CD14-positive monocyte (primary cell): ENCODE measurements at regions not wholly inside any gene's neighbourhood (a gene's known extent, or its start where the extent isn't known, plus 50 kb on each side); places are given as distances from the start of the nearest gene placed in this dataset.

Source experiments
- DNase-seq, 3 donors: peaks; one replicate each; pipeline ENCODE4 v3.0.0-alpha.2; 2011 to 2022
- H2AFZ ChIP-seq: 2 replicates; pipeline ENCODE4 v1.6.0; 2012; ENCODE audit warnings: mild to moderate bottlenecking, low read depth, low read length, inconsistent platforms; ENCODE audit not compliant: insufficient read depth, poor library complexity, severe bottlenecking
- H3K27ac ChIP-seq, 2 donors: 1 replicate in 1 of 2; 2 replicates in 1 of 2; pipeline ENCODE4 v1.5.1; 2012 to 2013; ENCODE audit warnings: low read length in 2 of 2, control low read depth in 1 of 2, inconsistent platforms in 1 of 2, low read depth in 1 of 2, mild to moderate bottlenecking in 1 of 2
- H3K27me3 ChIP-seq, 2 donors: one replicate each; pipeline versions ENCODE4 v1.6.0 to v1.6.1; 2011 to 2013; ENCODE audit warnings: low read length in 2 of 2; ENCODE audit not compliant: control insufficient read depth in 2 of 2, insufficient read depth in 2 of 2
- H3K36me3 ChIP-seq, 2 donors: replicated peaks in 1 of 2; 1 replicate in 1 of 2; 2 replicates in 1 of 2; pipeline versions ENCODE4 v1.5.1 to v1.6.1; 2012 to 2013; ENCODE audit warnings: low read length in 2 of 2, control low read depth in 1 of 2, inconsistent platforms in 1 of 2, mild to moderate bottlenecking in 1 of 2; ENCODE audit not compliant: insufficient read depth in 2 of 2, control insufficient read depth in 1 of 2
- H3K4me1 ChIP-seq, 2 donors: 1 replicate in 1 of 2; 2 replicates in 1 of 2; pipeline versions ENCODE4 v1.5.1 to v1.6.1; 2012 to 2013; ENCODE audit warnings: low read length in 2 of 2, control low read depth in 1 of 2, inconsistent platforms in 1 of 2, mild to moderate bottlenecking in 1 of 2, moderate library complexity in 1 of 2; ENCODE audit not compliant: insufficient read depth in 2 of 2, control insufficient read depth in 1 of 2
- H3K4me2 ChIP-seq: replicated peaks from 2 replicates; pipeline ENCODE3; 2012; ENCODE audit warnings: low read length, moderate library complexity, mild to moderate bottlenecking; ENCODE audit not compliant: poor library complexity, severe bottlenecking; ENCODE audit errors: extremely low read depth
- H3K4me3 ChIP-seq, 3 experiments: fragments of 200-600 bp in 1 of 3; sonication (generic) in 1 of 3; replicated peaks in 1 of 3; 1 replicate in 2 of 3; 2 replicates in 1 of 3; pipeline ENCODE4 v1.5.1; 2011 to 2013; ENCODE audit warnings: low read length in 3 of 3, mild to moderate bottlenecking in 3 of 3, control low read depth in 2 of 3, low read depth in 2 of 3, inconsistent platforms in 1 of 3, moderate library complexity in 1 of 3
- H3K79me2 ChIP-seq: 2 replicates; pipeline ENCODE4 v1.6.0; 2012; ENCODE audit warnings: mild to moderate bottlenecking, control low read depth, inconsistent platforms, low read length, moderate library complexity; ENCODE audit not compliant: insufficient read depth
- H3K9ac ChIP-seq: 2 replicates; pipeline ENCODE4 v1.6.0; 2017; ENCODE audit warnings: low read length, mild to moderate bottlenecking; ENCODE audit not compliant: insufficient read depth, poor library complexity, severe bottlenecking
- H3K9me3 ChIP-seq, 2 donors: replicated peaks in 1 of 2; 1 replicate in 1 of 2; 2 replicates in 1 of 2; pipeline versions ENCODE4 v1.5.1 to v1.6.1; 2012 to 2013; ENCODE audit warnings: low read length in 2 of 2, control low read depth in 1 of 2; ENCODE audit not compliant: control insufficient read depth in 1 of 2, insufficient read depth in 1 of 2
- H4K20me1 ChIP-seq: 2 replicates; pipeline ENCODE4 v1.6.0; 2012; ENCODE audit warnings: mild to moderate bottlenecking, low read length, control low read depth, moderate library complexity; ENCODE audit not compliant: insufficient read depth
- H3K27ac Mint-ChIP-seq, 7 donors: one replicate each; pipeline ENCODE4 v1.8.0; 2020; ENCODE audit warnings: mild to moderate bottlenecking in 7 of 7, mixed read lengths in 7 of 7, moderate library complexity in 6 of 7, inconsistent platforms in 2 of 7
- H3K27me3 Mint-ChIP-seq, 3 donors: one replicate each; pipeline ENCODE4 v1.8.0; 2021 to 2022; ENCODE audit warnings: low read depth in 3 of 3, mild to moderate bottlenecking in 3 of 3, mixed read lengths in 3 of 3, moderate library complexity in 3 of 3, inconsistent platforms in 1 of 3
- H3K36me3 Mint-ChIP-seq, 2 donors: one replicate each; pipeline ENCODE4 v1.8.0; 2020; ENCODE audit warnings: mixed read lengths in 2 of 2, inconsistent platforms in 1 of 2, mild to moderate bottlenecking in 1 of 2
- H3K4me1 Mint-ChIP-seq: one replicate; pipeline ENCODE4 v1.8.0; 2020; ENCODE audit warnings: mild to moderate bottlenecking, mixed read lengths
- H3K4me3 Mint-ChIP-seq, 2 donors: one replicate each; pipeline ENCODE4 v1.8.0; 2020; ENCODE audit warnings: mild to moderate bottlenecking in 2 of 2, mixed read lengths in 2 of 2, moderate library complexity in 1 of 2
- H3K9me3 Mint-ChIP-seq, 7 donors: one replicate each; pipeline ENCODE4 v1.8.0; 2020 to 2022; ENCODE audit warnings: mixed read lengths in 7 of 7, mild to moderate bottlenecking in 6 of 7, moderate library complexity in 6 of 7, inconsistent platforms in 2 of 7
- CTCF ChIP-seq: fragments of 200-600 bp; IDR thresholded peaks from one replicate; pipeline ENCODE4 v1.8.0; 2022; ENCODE audit warnings: antibody characterized with exemption, mild to moderate bottlenecking
- WGBS: methylation state at CpG from one replicate; pipeline ENCODE4 v1.1.5; 2013; ENCODE audit warnings: missing lambda C conversion rate; ENCODE audit not compliant: insufficient coverage; 5-methylcytosine and 5-hydroxymethylcytosine counted together
- intact Hi-C, 2 donors: fragments of 100-400 bp; cut with micrococcal nuclease; formaldehyde crosslinking; loops; one replicate each; pipeline versions ENCODE4 v1.15.0 to v1.15.1; 2023

- no peak for DNase-seq
- H3K27me3 Mint-ChIP-seq, result peaks cover 0 to 2% (median 0%) of the 10 kb centered on the region in 3 donors
- no CpG with 5 or more reads among the region's 1 CpG for WGBS
- no peaks in the 10 kb centered on the region for H3K27me3 ChIP-seq
- no peak overlapping the region for H3K27ac Mint-ChIP-seq
- no peaks in the 10 kb centered on the region for H3K4me1 Mint-ChIP-seq
- no peak overlapping the region for H3K9ac ChIP-seq
- H3K4me2 ChIP-seq, result no peak overlapping the region
- no peaks in the 10 kb centered on the region for H3K9me3 ChIP-seq
- H3K4me3 Mint-ChIP-seq, result no peak overlapping the region
- peaks cover 0 to 2% of the 10 kb centered on the region in 2 donors for H3K36me3 Mint-ChIP-seq
- intact Hi-C loops, result no loop called here
- no peaks in the 10 kb centered on the region for H3K79me2 ChIP-seq
- H3K9me3 Mint-ChIP-seq, result no peaks in the 10 kb centered on the region
- H2AFZ ChIP-seq, result no peak overlapping the region
- no peaks in the 10 kb centered on the region for H3K4me1 ChIP-seq
- no peaks in the 10 kb centered on the region for H3K36me3 ChIP-seq
- H3K27ac ChIP-seq, result no peak overlapping the region
- H3K4me3 ChIP-seq, result no peak overlapping the region
- no peak for TF ChIP-seq CTCF
- H4K20me1 ChIP-seq, result no peaks in the 10 kb centered on the region
Observed at GRCh38 chr12:89985935-89986334, 277.3 kb upstream of the ATP2B1 start.

DNA sequence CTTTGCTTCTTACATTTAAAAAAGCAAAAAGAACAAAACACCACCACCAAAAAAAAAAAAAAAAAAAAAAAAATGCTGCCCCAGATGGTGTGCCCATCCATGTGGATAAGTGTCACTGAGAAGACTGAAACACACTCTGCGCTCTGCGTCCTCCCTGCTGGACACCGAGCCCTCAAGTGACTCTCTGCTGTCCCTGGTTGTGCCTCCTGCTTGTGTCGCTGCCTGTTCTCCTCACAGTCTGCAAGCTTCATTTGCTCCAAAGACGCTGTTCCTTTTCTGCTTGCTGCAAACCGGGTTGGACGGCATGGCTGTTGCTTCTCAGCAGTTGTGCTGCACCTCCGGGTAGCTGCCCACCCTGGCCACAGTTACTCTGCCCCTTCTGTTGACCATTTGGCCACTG is 276.2 kb upstream of the ATP2B1 start:
- peaks cover 0 to 2% (median 0%) of the 10 kb centered on the region in 3 donors for H3K27me3 Mint-ChIP-seq
- H3K36me3 Mint-ChIP-seq, result peaks cover 0 to 2% of the 10 kb centered on the region in 2 donors
- H3K27ac Mint-ChIP-seq, result no peak overlapping the region
- Histone ChIP-seq H3K9me3 (no peaks in the 10 kb centered on the region), H2AFZ (no peak overlapping the region), H3K79me2 (no peaks in the 10 kb centered on the region), H3K4me1 (peaks cover 8% of the 10 kb centered on the region in 2 donors), H4K20me1 (no peaks in the 10 kb centered on the region), H3K27me3 (no peaks in the 10 kb centered on the region), H3K4me3 (no peak overlapping the region), H3K36me3 (no peaks in the 10 kb centered on the region), H3K9ac (no peak overlapping the region), H3K27ac (no peak overlapping the region), H3K4me2 (no peak overlapping the region)
- no peak overlapping the region for H3K4me3 Mint-ChIP-seq
- WGBS, result over 99% methylated on average over 8 of the region's 8 CpGs
- DNase-seq, result no peak
- no peak for TF ChIP-seq CTCF
- H3K9me3 Mint-ChIP-seq, result peaks cover 0 to 2% (median 0%) of the 10 kb centered on the region in 7 donors
- H3K4me1 Mint-ChIP-seq, result peaks cover 8% of the 10 kb centered on the region
- intact Hi-C loops, result no loop called here
